Ascending aorta (tissue), 2 donors: ENCODE measurements at regions not wholly inside any gene's neighbourhood (a gene's known extent, or its start where the extent isn't known, plus 50 kb on each side); places are given as distances from the start of the nearest gene placed in this dataset.

ENCODE experiments used
- DNase-seq, 2 donors: peaks; one replicate each; pipeline ENCODE4 v3.0.0-alpha.2; 2019; ENCODE audit warnings: low spot score in 2 of 2
- H3K27ac ChIP-seq, 2 donors: fragments of 200-600 bp; sonication (generic); one replicate each; pipeline ENCODE4 v1.5.1; 2016 to 2017; ENCODE audit warnings: mild to moderate bottlenecking in 1 of 2
- H3K27me3 ChIP-seq: fragments of 200-600 bp; sonication (generic); one replicate; pipeline ENCODE4 v1.5.1; 2017
- H3K36me3 ChIP-seq, 2 donors: fragments of 200-600 bp; sonication (generic); one replicate each; pipeline ENCODE4 v1.5.1; 2016
- H3K4me1 ChIP-seq, 2 donors: fragments of 200-600 bp; sonication (generic); one replicate each; pipeline ENCODE4 v1.5.1; 2016 to 2017; ENCODE audit warnings: mild to moderate bottlenecking in 1 of 2
- H3K4me3 ChIP-seq, 2 donors: fragments of 200-600 bp; sonication (generic); one replicate each; pipeline ENCODE4 v1.5.1; 2016 to 2017; ENCODE audit warnings: mild to moderate bottlenecking in 1 of 2
- H3K9me3 ChIP-seq, 2 donors: fragments of 200-600 bp; sonication (generic); one replicate each; pipeline ENCODE4 v1.5.1; 2016
- intact Hi-C: fragments of 100-400 bp; cut with DNase I; formaldehyde crosslinking; loops from one replicate; pipeline ENCODE4 v1.15.1; 2023
- TF ChIP-seq, protein P1 (sequence below), 3 experiments: fragments of 200-600 bp in 2 of 3; fragments of 450-650 bp in 1 of 3; sonication (generic) in 2 of 3; IDR thresholded peaks; one replicate each; pipeline ENCODE4 v1.5.1; 2016 to 2019; ENCODE audit warnings: antibody characterized with exemption in 3 of 3, mild to moderate bottlenecking in 1 of 3, moderate library complexity in 1 of 3

DNA sequence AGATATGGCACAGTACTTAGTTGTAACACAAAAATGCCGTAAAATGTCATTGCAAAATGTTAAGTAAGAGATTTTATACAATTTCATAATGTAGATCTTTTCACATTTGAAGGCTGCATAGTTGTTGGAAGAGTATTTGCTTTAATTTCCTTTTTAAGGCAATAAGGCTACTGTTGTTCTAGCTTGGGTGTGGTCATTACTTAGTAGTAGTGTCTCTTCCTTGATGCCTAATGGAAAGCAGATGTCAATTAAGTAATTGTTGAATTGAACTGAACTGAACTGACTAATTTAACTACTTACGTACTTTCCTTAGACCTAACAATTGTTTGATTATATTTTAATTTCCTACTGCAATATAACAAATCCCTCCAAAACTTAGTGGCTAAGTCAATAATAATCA lies 181.7 kb downstream of the FLRT2 start:
- intact Hi-C loops: no loop called here
- TF ChIP-seq, protein P1, sequence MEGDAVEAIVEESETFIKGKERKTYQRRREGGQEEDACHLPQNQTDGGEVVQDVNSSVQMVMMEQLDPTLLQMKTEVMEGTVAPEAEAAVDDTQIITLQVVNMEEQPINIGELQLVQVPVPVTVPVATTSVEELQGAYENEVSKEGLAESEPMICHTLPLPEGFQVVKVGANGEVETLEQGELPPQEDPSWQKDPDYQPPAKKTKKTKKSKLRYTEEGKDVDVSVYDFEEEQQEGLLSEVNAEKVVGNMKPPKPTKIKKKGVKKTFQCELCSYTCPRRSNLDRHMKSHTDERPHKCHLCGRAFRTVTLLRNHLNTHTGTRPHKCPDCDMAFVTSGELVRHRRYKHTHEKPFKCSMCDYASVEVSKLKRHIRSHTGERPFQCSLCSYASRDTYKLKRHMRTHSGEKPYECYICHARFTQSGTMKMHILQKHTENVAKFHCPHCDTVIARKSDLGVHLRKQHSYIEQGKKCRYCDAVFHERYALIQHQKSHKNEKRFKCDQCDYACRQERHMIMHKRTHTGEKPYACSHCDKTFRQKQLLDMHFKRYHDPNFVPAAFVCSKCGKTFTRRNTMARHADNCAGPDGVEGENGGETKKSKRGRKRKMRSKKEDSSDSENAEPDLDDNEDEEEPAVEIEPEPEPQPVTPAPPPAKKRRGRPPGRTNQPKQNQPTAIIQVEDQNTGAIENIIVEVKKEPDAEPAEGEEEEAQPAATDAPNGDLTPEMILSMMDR (IDR thresholded peaks at IDR 0.05): no peak
- Histone ChIP-seq H3K4me1 (no peaks in the 10 kb centered on the region), H3K27me3 (no peaks in the 10 kb centered on the region), H3K9me3 (no peaks in the 10 kb centered on the region), H3K27ac (no peak overlapping the region), H3K4me3 (no peak overlapping the region), H3K36me3 (no peaks in the 10 kb centered on the region)
- DNase-seq: no peak
